Right atrium auricular region (tissue), 2 donors: ENCODE measurements at regions not wholly inside any gene's neighbourhood (a gene's known extent, or its start where the extent isn't known, plus 50 kb on each side); places are given as distances from the start of the nearest gene placed in this dataset.

Experiments used
- DNase-seq: peaks from one replicate; pipeline ENCODE4 v3.0.0-alpha.2; 2019; ENCODE audit warnings: low spot score
- H3K27ac ChIP-seq, 2 donors: fragments of 200-600 bp; sonication (generic); 1 replicate in 1 of 2; 2 replicates in 1 of 2; pipeline ENCODE4 v1.5.1; 2016 to 2019
- H3K27me3 ChIP-seq, 2 donors: fragments of 200-600 bp; sonication (generic); one replicate each; pipeline versions ENCODE4 v1.5.1 to v1.6.0; 2017 to 2019
- H3K36me3 ChIP-seq: fragments of 200-600 bp; sonication (generic); one replicate; pipeline ENCODE4 v1.5.1; 2016
- H3K4me1 ChIP-seq, 2 donors: fragments of 200-600 bp; sonication (generic); one replicate each; pipeline versions ENCODE4 v1.5.1 to v1.6.0; 2017 to 2019
- H3K4me3 ChIP-seq, 2 donors: fragments of 200-600 bp; sonication (generic); 1 replicate in 1 of 2; 2 replicates in 1 of 2; pipeline ENCODE4 v1.5.1; 2017 to 2019; ENCODE audit warnings: mild to moderate bottlenecking in 1 of 2, moderate library complexity in 1 of 2
- H3K9me3 ChIP-seq, 2 donors: fragments of 200-600 bp; sonication (generic); one replicate each; pipeline ENCODE4 v1.5.1; 2019
- TF ChIP-seq, protein P1 (sequence below), 2 donors: fragments of 200-600 bp; sonication (generic); IDR thresholded peaks; one replicate each; pipeline ENCODE4 v1.5.1; 2019; ENCODE audit warnings: antibody characterized with exemption in 2 of 2

DNA sequence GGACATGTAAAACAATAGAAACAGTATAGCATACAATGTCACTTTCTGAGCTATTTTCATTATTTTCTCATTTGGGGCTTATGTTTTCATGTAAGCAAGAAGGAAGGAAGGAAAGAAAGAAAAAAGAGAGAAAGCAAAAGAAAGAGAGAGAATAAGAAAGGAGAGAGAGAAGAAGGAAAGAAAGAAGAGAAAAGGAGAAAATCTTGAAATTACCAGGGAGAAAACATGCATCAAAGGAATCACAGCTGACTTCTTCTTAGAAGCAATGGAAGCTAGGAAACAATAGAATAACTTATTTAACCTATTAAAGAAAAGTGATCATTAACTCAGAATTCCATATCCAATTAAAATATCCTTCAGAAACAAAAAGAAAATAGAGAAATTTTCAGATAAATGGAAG is 471.5 kb downstream of the OCA2 start:
- Histone ChIP-seq H3K27ac (no peak overlapping the region), H3K9me3 (peaks cover 0 to 23% of the 10 kb centered on the region in 2 donors), H3K27me3 (no peaks in the 10 kb centered on the region), H3K4me3 (no peak overlapping the region), H3K36me3 (no peaks in the 10 kb centered on the region), H3K4me1 (no peaks in the 10 kb centered on the region)
- TF ChIP-seq, protein P1, sequence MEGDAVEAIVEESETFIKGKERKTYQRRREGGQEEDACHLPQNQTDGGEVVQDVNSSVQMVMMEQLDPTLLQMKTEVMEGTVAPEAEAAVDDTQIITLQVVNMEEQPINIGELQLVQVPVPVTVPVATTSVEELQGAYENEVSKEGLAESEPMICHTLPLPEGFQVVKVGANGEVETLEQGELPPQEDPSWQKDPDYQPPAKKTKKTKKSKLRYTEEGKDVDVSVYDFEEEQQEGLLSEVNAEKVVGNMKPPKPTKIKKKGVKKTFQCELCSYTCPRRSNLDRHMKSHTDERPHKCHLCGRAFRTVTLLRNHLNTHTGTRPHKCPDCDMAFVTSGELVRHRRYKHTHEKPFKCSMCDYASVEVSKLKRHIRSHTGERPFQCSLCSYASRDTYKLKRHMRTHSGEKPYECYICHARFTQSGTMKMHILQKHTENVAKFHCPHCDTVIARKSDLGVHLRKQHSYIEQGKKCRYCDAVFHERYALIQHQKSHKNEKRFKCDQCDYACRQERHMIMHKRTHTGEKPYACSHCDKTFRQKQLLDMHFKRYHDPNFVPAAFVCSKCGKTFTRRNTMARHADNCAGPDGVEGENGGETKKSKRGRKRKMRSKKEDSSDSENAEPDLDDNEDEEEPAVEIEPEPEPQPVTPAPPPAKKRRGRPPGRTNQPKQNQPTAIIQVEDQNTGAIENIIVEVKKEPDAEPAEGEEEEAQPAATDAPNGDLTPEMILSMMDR (IDR thresholded peaks at IDR 0.05): no peak
- DNase-seq: no peak

DNA sequence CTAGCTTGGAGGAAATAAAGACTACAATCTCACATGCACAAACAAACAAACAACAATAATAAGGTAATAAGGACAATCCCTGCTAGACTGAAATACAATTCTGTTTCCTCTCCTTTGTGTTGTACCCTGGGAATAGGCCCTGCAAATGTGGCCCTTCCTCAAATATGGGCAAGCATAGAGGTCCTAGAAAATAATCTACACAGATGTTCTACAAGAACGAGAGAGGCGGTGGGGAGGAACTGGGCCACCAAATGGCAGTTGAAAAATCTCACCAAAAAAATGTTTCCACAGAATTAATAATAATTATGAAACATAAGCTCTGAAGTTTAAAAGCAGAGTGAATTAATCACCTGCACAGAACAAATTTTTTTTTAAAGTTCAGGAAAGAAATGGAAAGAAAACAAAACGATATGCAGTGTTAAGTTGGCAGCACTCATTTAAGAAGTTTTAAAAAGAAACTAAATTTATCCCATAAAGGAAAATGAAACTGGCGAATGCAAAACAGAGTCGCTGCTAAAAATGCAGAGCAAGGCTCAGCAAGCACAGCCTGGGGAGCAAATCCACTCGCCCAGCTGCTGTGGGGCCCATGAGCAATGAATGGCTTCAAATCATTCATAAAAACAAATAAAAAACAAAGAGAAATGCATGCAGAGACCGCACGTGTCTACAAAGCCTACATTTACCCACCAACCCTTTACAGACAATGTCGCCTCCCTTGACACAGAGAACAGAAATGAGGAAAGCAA is 475.4 kb downstream of the OCA2 start:
- Histone ChIP-seq H3K4me1 (no peaks in the 10 kb centered on the region), H3K9me3 (peaks cover 0 to 20% of the 10 kb centered on the region in 2 donors), H3K27me3 (no peaks in the 10 kb centered on the region), H3K36me3 (no peaks in the 10 kb centered on the region), H3K4me3 (no peak overlapping the region), H3K27ac (no peak overlapping the region)
- no peak for DNase-seq
- TF ChIP-seq, protein P1 (IDR thresholded peaks at IDR 0.05): no peak

DNA sequence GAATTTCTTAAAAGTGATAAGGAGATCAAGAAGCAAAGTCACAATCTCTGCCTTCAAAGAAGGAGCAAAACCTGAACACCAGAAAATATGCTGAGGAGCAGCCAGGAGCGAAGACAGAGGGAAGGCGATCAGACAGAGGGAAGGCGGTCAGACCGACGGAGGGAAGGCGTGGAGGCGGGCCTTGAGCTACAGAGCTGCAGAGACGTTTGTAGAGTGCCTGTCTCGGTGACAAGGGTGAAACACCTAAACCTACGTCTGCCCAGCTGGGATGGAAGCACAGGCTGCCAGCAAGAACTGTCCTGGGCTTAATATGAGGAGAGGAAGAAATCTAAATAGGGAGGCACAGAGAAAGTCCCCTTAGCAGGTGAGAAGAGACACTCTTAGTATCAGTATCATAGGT is 476.0 kb downstream of the OCA2 start:
- Histone ChIP-seq H3K27me3 (no peaks in the 10 kb centered on the region), H3K9me3 (peaks cover 0 to 14% of the 10 kb centered on the region in 2 donors), H3K36me3 (no peaks in the 10 kb centered on the region), H3K27ac (no peak overlapping the region), H3K4me3 (no peak overlapping the region), H3K4me1 (no peaks in the 10 kb centered on the region)
- no peak for DNase-seq
- TF ChIP-seq, protein P1 (IDR thresholded peaks at IDR 0.05): no peak

DNA sequence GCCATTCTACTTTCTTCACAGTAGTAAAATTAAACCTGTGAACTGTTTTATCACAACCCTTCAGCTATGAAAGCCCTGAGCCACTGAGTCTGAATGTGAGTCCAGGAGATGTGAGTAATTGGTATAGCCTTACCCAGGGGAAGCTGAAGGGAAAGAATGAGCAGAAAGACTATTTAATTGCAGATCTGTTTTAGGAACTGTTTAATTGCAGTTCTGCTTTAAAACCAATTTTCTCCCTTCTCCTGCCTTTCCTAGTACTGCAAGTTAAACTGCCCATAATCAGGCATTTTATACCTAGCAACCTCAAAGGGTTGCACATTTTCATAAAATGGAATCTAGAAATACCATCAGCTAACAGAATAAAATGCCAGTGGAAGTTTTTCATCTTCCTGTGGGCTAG is 476.7 kb downstream of the OCA2 start:
- no peak for DNase-seq
- Histone ChIP-seq H3K36me3 (no peaks in the 10 kb centered on the region), H3K9me3 (peaks cover 0 to 6% of the 10 kb centered on the region in 2 donors), H3K27ac (no peak overlapping the region), H3K4me3 (no peak overlapping the region), H3K4me1 (no peaks in the 10 kb centered on the region), H3K27me3 (no peaks in the 10 kb centered on the region)
- TF ChIP-seq, protein P1 (IDR thresholded peaks at IDR 0.05): no peak

DNA sequence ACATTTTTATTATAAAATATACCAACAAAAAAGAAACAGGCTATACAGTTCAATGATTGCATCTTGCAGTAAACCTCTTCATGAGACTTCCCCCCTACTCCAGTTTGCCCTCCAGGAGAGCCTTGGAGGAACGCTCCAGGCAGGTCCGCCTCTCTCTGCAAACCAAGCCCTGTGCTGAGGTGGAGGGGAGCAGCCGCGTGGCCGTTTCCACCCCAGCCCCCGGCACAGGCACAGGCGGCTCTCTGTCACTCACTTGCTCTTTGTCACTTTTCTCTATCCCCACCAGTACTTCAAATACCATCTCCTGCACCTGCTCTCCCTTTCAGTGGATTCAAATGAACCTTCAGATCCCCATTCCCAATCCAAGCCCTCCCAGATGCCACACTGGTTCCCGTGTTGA is 479.9 kb downstream of the OCA2 start:
- Histone ChIP-seq H3K27me3 (no peaks in the 10 kb centered on the region), H3K4me3 (no peak overlapping the region), H3K27ac (no peak overlapping the region), H3K36me3 (no peaks in the 10 kb centered on the region), H3K4me1 (no peaks in the 10 kb centered on the region), H3K9me3 (no peaks in the 10 kb centered on the region)
- no peak for DNase-seq
- TF ChIP-seq, protein P1 (IDR thresholded peaks at IDR 0.05): no peak

DNA sequence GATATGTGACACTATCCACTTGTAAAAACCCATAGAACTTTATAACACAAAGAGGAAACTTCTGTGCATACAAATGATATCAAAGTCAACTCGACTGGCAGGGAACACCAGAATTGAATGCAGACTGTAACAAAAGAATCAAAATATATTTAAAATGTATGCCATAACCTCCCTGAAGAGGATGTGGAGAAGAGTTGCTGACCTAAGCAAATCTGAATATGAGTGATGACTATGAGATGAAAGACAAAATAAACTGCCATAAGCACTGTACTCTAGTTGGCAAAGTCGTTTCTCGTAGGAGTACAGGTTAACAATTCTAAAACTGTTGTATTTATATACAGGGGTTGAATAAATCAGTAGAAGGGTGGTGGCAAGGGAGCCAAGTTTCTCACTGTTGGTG is 482.1 kb downstream of the OCA2 start:
- no peak for DNase-seq
- no peak overlapping the region for H3K4me3 ChIP-seq
- H3K9me3 ChIP-seq: no peaks in the 10 kb centered on the region
- H3K4me1 ChIP-seq: no peaks in the 10 kb centered on the region
- no peak overlapping the region for H3K27ac ChIP-seq
- no peaks in the 10 kb centered on the region for H3K36me3 ChIP-seq
- TF ChIP-seq, protein P1 (IDR thresholded peaks at IDR 0.05): no peak
- H3K27me3 ChIP-seq: no peaks in the 10 kb centered on the region
